Endodermal cell (in vitro differentiated cells): ENCODE measurements at regions not wholly inside any gene's neighbourhood (a gene's known extent, or its start where the extent isn't known, plus 50 kb on each side); places are given as distances from the start of the nearest gene placed in this dataset.

Experiments used
- DNase-seq: peaks from one replicate; pipeline ENCODE4 v3.0.0-alpha.2; 2017
- H3K27ac ChIP-seq: 2 replicates; pipeline ENCODE4 v1.5.1; 2013; ENCODE audit warnings: mild to moderate bottlenecking, low read depth, low read length, moderate library complexity
- H3K27me3 ChIP-seq: 2 replicates; pipeline ENCODE4 v1.6.1; 2013; ENCODE audit warnings: mild to moderate bottlenecking, low read length, moderate library complexity; ENCODE audit not compliant: insufficient read depth, control insufficient read depth, poor library complexity, severe bottlenecking
- H3K36me3 ChIP-seq: 2 replicates; pipeline ENCODE4 v1.7.0; 2013; ENCODE audit warnings: mild to moderate bottlenecking, low read length, moderate library complexity; ENCODE audit not compliant: control insufficient read depth, insufficient read depth
- H3K4me1 ChIP-seq: one replicate; pipeline ENCODE4 v1.7.0; 2013; ENCODE audit warnings: low read length; ENCODE audit not compliant: control insufficient read depth, insufficient read depth
- H3K4me3 ChIP-seq: 2 replicates; pipeline ENCODE4 v1.5.1; 2013; ENCODE audit warnings: mild to moderate bottlenecking, low read length, moderate library complexity
- H3K9ac ChIP-seq: 2 replicates; pipeline ENCODE4 v1.6.1; 2013; ENCODE audit warnings: mild to moderate bottlenecking, low read length, moderate library complexity; ENCODE audit not compliant: poor library complexity, severe bottlenecking; ENCODE audit errors: extremely low read depth
- H3K9me3 ChIP-seq: 2 replicates; pipeline ENCODE4 v1.6.1; 2013; ENCODE audit warnings: mild to moderate bottlenecking, low read length, moderate library complexity; ENCODE audit not compliant: control insufficient read depth
- H3K27ac Mint-ChIP-seq: 2 replicates; pipeline ENCODE4 v1.8.0; 2020; ENCODE audit warnings: mixed read lengths
- H3K27me3 Mint-ChIP-seq: 2 replicates; pipeline ENCODE4 v1.8.0; 2021; ENCODE audit warnings: mild to moderate bottlenecking, mixed read lengths; ENCODE audit not compliant: insufficient read depth
- H3K36me3 Mint-ChIP-seq: 2 replicates; pipeline ENCODE4 v1.8.0; 2020; ENCODE audit warnings: low read depth, mixed read lengths
- H3K4me1 Mint-ChIP-seq: 2 replicates; pipeline ENCODE4 v1.8.0; 2020; ENCODE audit warnings: mixed read lengths
- H3K4me3 Mint-ChIP-seq: 2 replicates; pipeline ENCODE4 v1.8.0; 2020; ENCODE audit warnings: mild to moderate bottlenecking, moderate library complexity, mixed read lengths
- H3K9me3 Mint-ChIP-seq: 2 replicates; pipeline ENCODE4 v1.8.0; 2020; ENCODE audit warnings: mild to moderate bottlenecking, mixed read lengths
- WGBS, 2 experiments: methylation state at CpG; one replicate each; pipeline versions ENCODE4 v1.1.5 to v1.1.7; 2013; ENCODE audit warnings: missing lambda C conversion rate in 2 of 2, mixed read lengths in 1 of 2; ENCODE audit not compliant: insufficient coverage in 1 of 2, insufficient read length in 1 of 2; 5-methylcytosine and 5-hydroxymethylcytosine counted together
- TF ChIP-seq, protein P1 (sequence below): fragments of 200-600 bp; sonication (generic); conservative IDR thresholded peaks from 2 replicates; pipeline ENCODE4 v1.5.0; 2021; ENCODE audit warnings: antibody characterized with exemption, mild to moderate bottlenecking

DNA sequence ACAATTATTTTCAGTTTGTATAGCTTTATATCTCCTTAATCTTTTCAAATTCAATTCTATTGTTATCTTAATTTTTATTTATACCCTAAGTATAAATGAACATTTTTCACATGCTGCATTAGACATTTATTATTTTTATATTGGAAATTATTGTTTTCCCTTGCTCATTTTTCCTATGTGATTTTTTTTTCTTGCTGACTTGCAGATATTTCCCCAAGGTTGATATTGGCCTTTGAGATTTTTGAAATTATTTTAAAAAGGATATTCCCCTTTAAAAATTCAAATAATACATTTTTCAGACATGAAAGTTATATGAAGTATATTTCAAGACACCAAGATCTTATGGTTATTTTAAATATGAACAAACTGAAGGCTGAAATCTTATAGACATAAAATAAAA, 234.2 kb downstream of the TRIM36 start:
- H3K4me1 ChIP-seq = no peaks in the 10 kb centered on the region
- DNase-seq = no peak
- no peak overlapping the region for H3K27ac ChIP-seq
- Mint-ChIP-seq H3K9me3 (peaks cover 31% of the 10 kb centered on the region), H3K4me1 (no peaks in the 10 kb centered on the region), H3K4me3 (no peak overlapping the region), H3K36me3 (peaks cover 2% of the 10 kb centered on the region), H3K27ac (no peak overlapping the region), H3K27me3 (no peaks in the 10 kb centered on the region)
- peaks cover 23% of the 10 kb centered on the region for H3K9me3 ChIP-seq
- no peak overlapping the region for H3K4me3 ChIP-seq
- H3K9ac ChIP-seq = no peak overlapping the region
- no peaks in the 10 kb centered on the region for H3K36me3 ChIP-seq
- H3K27me3 ChIP-seq = no peaks in the 10 kb centered on the region
- TF ChIP-seq, protein P1, sequence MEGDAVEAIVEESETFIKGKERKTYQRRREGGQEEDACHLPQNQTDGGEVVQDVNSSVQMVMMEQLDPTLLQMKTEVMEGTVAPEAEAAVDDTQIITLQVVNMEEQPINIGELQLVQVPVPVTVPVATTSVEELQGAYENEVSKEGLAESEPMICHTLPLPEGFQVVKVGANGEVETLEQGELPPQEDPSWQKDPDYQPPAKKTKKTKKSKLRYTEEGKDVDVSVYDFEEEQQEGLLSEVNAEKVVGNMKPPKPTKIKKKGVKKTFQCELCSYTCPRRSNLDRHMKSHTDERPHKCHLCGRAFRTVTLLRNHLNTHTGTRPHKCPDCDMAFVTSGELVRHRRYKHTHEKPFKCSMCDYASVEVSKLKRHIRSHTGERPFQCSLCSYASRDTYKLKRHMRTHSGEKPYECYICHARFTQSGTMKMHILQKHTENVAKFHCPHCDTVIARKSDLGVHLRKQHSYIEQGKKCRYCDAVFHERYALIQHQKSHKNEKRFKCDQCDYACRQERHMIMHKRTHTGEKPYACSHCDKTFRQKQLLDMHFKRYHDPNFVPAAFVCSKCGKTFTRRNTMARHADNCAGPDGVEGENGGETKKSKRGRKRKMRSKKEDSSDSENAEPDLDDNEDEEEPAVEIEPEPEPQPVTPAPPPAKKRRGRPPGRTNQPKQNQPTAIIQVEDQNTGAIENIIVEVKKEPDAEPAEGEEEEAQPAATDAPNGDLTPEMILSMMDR = no peak

DNA sequence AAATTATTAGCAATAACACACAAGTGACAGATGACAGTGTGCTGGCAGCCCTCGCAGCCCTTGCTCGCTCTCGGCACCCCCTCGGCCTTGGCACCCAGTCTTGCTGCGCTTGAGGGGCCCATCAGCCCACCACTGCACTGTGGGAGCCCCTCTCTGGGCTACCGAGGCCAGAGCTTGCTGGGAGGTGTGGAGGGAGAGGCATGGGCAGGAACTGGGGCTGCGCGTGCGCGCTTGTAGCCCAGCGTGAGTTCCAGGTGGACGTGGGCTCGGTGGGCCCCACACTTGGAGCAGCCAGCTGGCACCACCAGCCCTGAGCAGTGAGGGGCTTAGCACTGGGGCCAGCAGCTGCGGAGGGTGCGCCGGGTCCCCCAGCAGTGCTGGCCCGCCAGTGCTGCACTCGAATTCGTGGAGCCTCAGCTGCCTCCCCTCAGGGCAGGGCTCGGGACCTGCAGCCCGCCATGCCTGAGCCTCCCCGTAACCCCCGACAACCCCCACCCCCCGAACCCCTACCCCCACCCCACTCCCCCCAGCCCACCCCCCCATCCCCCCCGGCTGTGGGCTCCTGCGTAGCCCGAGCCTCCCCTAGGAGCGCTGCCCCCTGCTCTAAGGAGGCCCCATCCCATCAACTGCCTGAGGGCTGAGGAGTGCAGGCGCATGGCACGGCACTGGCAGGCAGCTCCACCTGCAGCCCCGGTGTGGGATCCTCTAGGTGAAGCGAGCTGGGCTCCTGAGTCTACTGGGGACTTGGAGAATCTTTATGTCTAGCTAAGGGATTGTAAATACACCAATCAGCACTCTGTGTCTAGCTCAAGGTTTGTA, 240.9 kb downstream of the TRIM36 start:
- Histone ChIP-seq H3K27me3 (no peaks in the 10 kb centered on the region), H3K27ac (no peak overlapping the region), H3K9me3 (peaks cover 13% of the 10 kb centered on the region), H3K36me3 (no peaks in the 10 kb centered on the region), H3K4me1 (no peaks in the 10 kb centered on the region), H3K4me3 (no peak overlapping the region), H3K9ac (no peak overlapping the region)
- Mint-ChIP-seq H3K27ac (no peak overlapping the region), H3K4me3 (no peak overlapping the region), H3K36me3 (no peaks in the 10 kb centered on the region), H3K4me1 (no peaks in the 10 kb centered on the region), H3K9me3 (peaks cover 25% of the 10 kb centered on the region), H3K27me3 (no peaks in the 10 kb centered on the region)
- TF ChIP-seq, protein P1 = no peak
- 87 to 91% methylated on average over 14 to 27 of the region's 32 CpGs for WGBS, 2 experiments
- DNase-seq = no peak

DNA sequence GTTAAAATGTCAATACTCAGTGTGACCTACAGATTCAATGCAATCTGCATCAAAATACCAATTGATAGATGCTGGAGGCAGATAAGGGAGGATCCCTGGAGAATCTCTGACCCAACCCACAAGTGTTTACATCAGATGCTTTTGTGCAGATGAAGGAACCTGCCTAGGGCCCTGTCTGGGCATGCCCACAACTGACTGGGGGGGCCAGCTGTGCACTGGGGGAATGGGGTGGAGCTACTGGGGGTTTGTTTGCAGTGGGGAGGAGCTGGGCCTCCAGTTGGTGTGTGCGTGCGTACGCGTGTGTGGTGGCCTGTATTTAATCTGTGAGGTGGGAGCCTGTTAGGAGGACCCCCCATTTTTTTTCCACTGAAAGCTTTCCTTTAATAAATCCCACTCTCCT, 244.9 kb downstream of the TRIM36 start:
- H3K4me1 ChIP-seq = no peaks in the 10 kb centered on the region
- H3K9me3 ChIP-seq = peaks cover 13% of the 10 kb centered on the region
- H3K9me3 Mint-ChIP-seq = peaks cover 23% of the 10 kb centered on the region
- no peaks in the 10 kb centered on the region for H3K36me3 Mint-ChIP-seq
- no peak overlapping the region for H3K4me3 Mint-ChIP-seq
- TF ChIP-seq, protein P1 = no peak
- H3K27ac ChIP-seq = no peak overlapping the region
- H3K27ac Mint-ChIP-seq = no peak overlapping the region
- H3K27me3 Mint-ChIP-seq = no peaks in the 10 kb centered on the region
- H3K27me3 ChIP-seq = no peaks in the 10 kb centered on the region
- no peak for DNase-seq
- H3K9ac ChIP-seq = no peak overlapping the region
- H3K36me3 ChIP-seq = no peaks in the 10 kb centered on the region
- no peaks in the 10 kb centered on the region for H3K4me1 Mint-ChIP-seq
- WGBS, 2 experiments = 100% methylated on average over 4 of the region's 4 CpGs; no CpG with 5 or more reads in 1 of the 2 experiments
- H3K4me3 ChIP-seq = no peak overlapping the region
